NT2/D1 (cell line): ENCODE measurements at regions not wholly inside any gene's neighbourhood (a gene's known extent, or its start where the extent isn't known, plus 50 kb on each side); places are given as distances from the start of the nearest gene placed in this dataset.

ENCODE experiments used
- DNase-seq: peaks from one replicate; pipeline ENCODE4 v3.0.0-alpha.2; 2011; ENCODE audit warnings: low read depth, low spot score
- H3K27me3 ChIP-seq: 2 replicates; pipeline ENCODE4 v1.6.0; 2011; ENCODE audit warnings: mild to moderate bottlenecking; ENCODE audit not compliant: insufficient read length, insufficient read depth
- H3K36me3 ChIP-seq: 2 replicates; pipeline ENCODE4 v1.6.1; 2011; ENCODE audit warnings: mild to moderate bottlenecking, low read length, mixed read lengths; ENCODE audit not compliant: insufficient read depth, insufficient read length
- H3K4me1 ChIP-seq: 2 replicates; pipeline ENCODE4 v1.5.1; 2011; ENCODE audit not compliant: insufficient read depth, insufficient read length
- H3K4me3 ChIP-seq: 2 replicates; pipeline ENCODE4 v1.5.1; 2011; ENCODE audit warnings: low read depth; ENCODE audit not compliant: insufficient read length
- H3K9ac ChIP-seq: 2 replicates; pipeline ENCODE4 v1.6.0; 2011; ENCODE audit warnings: low read depth; ENCODE audit not compliant: insufficient read length
- H3K9me3 ChIP-seq: 2 replicates; pipeline ENCODE4 v1.5.1; 2011; ENCODE audit warnings: mild to moderate bottlenecking, low read length; ENCODE audit not compliant: insufficient read depth
- SUZ12 ChIP-seq: IDR thresholded peaks from 2 replicates; pipeline ENCODE4 v1.6.1; 2011; ENCODE audit not compliant: insufficient read length, insufficient read depth; ENCODE audit errors: extremely low read depth
- YY1 ChIP-seq: IDR thresholded peaks from 2 replicates; pipeline ENCODE4 v1.6.1; 2011; ENCODE audit not compliant: insufficient read length, insufficient read depth
- ZNF274 ChIP-seq: IDR thresholded peaks from 2 replicates; pipeline ENCODE4 v1.6.1; 2011; ENCODE audit warnings: mild to moderate bottlenecking, low read depth, low read length

GRCh38 chr4:62377700-62378099 lies 1177.6 kb downstream of the ADGRL3 start:
- Histone ChIP-seq H3K9me3 (no peaks in the 10 kb centered on the region), H3K4me3 (no peak overlapping the region), H3K4me1 (no peaks in the 10 kb centered on the region), H3K36me3 (no peaks in the 10 kb centered on the region), H3K27me3 (no peaks in the 10 kb centered on the region), H3K9ac (no peak overlapping the region)
- TF ChIP-seq YY1, result no peak
- no peak for TF ChIP-seq SUZ12
- no peak for TF ChIP-seq ZNF274
- no peak for DNase-seq

- Histone ChIP-seq H3K9ac (no peak overlapping the region), H3K27me3 (no peaks in the 10 kb centered on the region), H3K4me1 (no peaks in the 10 kb centered on the region), H3K36me3 (no peaks in the 10 kb centered on the region), H3K4me3 (no peak overlapping the region), H3K9me3 (no peaks in the 10 kb centered on the region)
- DNase-seq, result no peak
- TF ChIP-seq SUZ12, result no peak
- TF ChIP-seq ZNF274, result no peak
- TF ChIP-seq YY1, result no peak
Measured at GRCh38 chr4:62377245-62377644, 1177.1 kb downstream of the ADGRL3 start.

GRCh38 chr4:62366939-62367338 lies 1166.8 kb downstream of the ADGRL3 start:
- no peaks in the 10 kb centered on the region for H3K27me3 ChIP-seq
- H3K9ac ChIP-seq, result no peak overlapping the region
- H3K4me1 ChIP-seq, result no peaks in the 10 kb centered on the region
- no peak for DNase-seq
- H3K9me3 ChIP-seq, result no peaks in the 10 kb centered on the region
- TF ChIP-seq ZNF274, result no peak
- no peak for TF ChIP-seq SUZ12
- no peak for TF ChIP-seq YY1
- H3K4me3 ChIP-seq, result no peak overlapping the region
- H3K36me3 ChIP-seq, result no peaks in the 10 kb centered on the region

GRCh38 chr4:62360156-62360545 lies 1160.0 kb downstream of the ADGRL3 start:
- Histone ChIP-seq H3K36me3 (no peaks in the 10 kb centered on the region), H3K4me3 (no peak overlapping the region), H3K9ac (no peak overlapping the region), H3K4me1 (no peaks in the 10 kb centered on the region), H3K9me3 (no peaks in the 10 kb centered on the region), H3K27me3 (no peaks in the 10 kb centered on the region)
- TF ChIP-seq ZNF274 (no peak), YY1 (no peak)
- no peak for DNase-seq

GRCh38 chr4:62359441-62360155 lies 1159.5 kb downstream of the ADGRL3 start:
- TF ChIP-seq ZNF274 (no peak), YY1 (no peak), SUZ12 (no peak)
- Histone ChIP-seq H3K4me3 (no peak overlapping the region), H3K36me3 (no peaks in the 10 kb centered on the region), H3K27me3 (no peaks in the 10 kb centered on the region), H3K4me1 (no peaks in the 10 kb centered on the region), H3K9me3 (no peaks in the 10 kb centered on the region), H3K9ac (no peak overlapping the region)
- no peak for DNase-seq

- H3K9ac ChIP-seq, result no peak overlapping the region
- TF ChIP-seq YY1 (no peak), SUZ12 (no peak), ZNF274 (no peak)
- H3K4me3 ChIP-seq, result no peak overlapping the region
- no peaks in the 10 kb centered on the region for H3K27me3 ChIP-seq
- H3K36me3 ChIP-seq, result no peaks in the 10 kb centered on the region
- no peaks in the 10 kb centered on the region for H3K9me3 ChIP-seq
- DNase-seq, result no peak
- H3K4me1 ChIP-seq, result no peaks in the 10 kb centered on the region
Measured at GRCh38 chr4:62344915-62345314, 1144.8 kb downstream of the ADGRL3 start.

GRCh38 chr4:62344474-62344873 lies 1144.3 kb downstream of the ADGRL3 start:
- TF ChIP-seq YY1 (no peak), SUZ12 (no peak), ZNF274 (no peak)
- no peaks in the 10 kb centered on the region for H3K4me1 ChIP-seq
- DNase-seq, result no peak

GRCh38 chr4:62342346-62342745 lies 1142.2 kb downstream of the ADGRL3 start:
- Histone ChIP-seq H3K4me3 (no peak overlapping the region), H3K9me3 (no peaks in the 10 kb centered on the region), H3K9ac (no peak overlapping the region), H3K27me3 (no peaks in the 10 kb centered on the region), H3K36me3 (no peaks in the 10 kb centered on the region), H3K4me1 (no peaks in the 10 kb centered on the region)
- TF ChIP-seq ZNF274, result no peak
- TF ChIP-seq SUZ12, result no peak
- no peak for TF ChIP-seq YY1
- DNase-seq, result no peak

More at GRCh38 chr4:62344474-62344873, 1144.3 kb downstream of the ADGRL3 start:
- no peaks in the 10 kb centered on the region for H3K36me3 ChIP-seq
- no peaks in the 10 kb centered on the region for H3K9me3 ChIP-seq
- no peak overlapping the region for H3K4me3 ChIP-seq
- H3K27me3 ChIP-seq, result no peaks in the 10 kb centered on the region
- H3K9ac ChIP-seq, result no peak overlapping the region
